ENCODE measurements at regions not wholly inside any gene's neighbourhood (a gene's known extent, or its start where the extent isn't known, plus 50 kb on each side); places are given as distances from the start of the nearest gene placed in this dataset.

GRCh38 chr3:59644479-59645402 lies 594.9 kb upstream of the CFAP20DC start:
- 96% methylated on average over 7 of the region's 7 CpGs for WGBS
- Histone ChIP-seq H3K4me1 (ENCODE audit: insufficient read depth, low read length) (no peaks in the 10 kb centered on the region), H3K9me3 (ENCODE audit: insufficient read depth, low read depth, low read length) (peaks cover 4% of the 10 kb centered on the region; the same call in 1 of the 2 replicates), H3K36me3 (ENCODE audit: insufficient read depth, low read length) (no peaks in the 10 kb centered on the region), H3K4me3 (ENCODE audit: low read length) (no peak overlapping the region), H3K27me3 (ENCODE audit: insufficient read depth, low read length) (no peaks in the 10 kb centered on the region), H3K27ac (ENCODE audit: low read depth, low read length) (no peak overlapping the region), H3K9ac (ENCODE audit: low read depth, low read length) (no peak overlapping the region)

DNA sequence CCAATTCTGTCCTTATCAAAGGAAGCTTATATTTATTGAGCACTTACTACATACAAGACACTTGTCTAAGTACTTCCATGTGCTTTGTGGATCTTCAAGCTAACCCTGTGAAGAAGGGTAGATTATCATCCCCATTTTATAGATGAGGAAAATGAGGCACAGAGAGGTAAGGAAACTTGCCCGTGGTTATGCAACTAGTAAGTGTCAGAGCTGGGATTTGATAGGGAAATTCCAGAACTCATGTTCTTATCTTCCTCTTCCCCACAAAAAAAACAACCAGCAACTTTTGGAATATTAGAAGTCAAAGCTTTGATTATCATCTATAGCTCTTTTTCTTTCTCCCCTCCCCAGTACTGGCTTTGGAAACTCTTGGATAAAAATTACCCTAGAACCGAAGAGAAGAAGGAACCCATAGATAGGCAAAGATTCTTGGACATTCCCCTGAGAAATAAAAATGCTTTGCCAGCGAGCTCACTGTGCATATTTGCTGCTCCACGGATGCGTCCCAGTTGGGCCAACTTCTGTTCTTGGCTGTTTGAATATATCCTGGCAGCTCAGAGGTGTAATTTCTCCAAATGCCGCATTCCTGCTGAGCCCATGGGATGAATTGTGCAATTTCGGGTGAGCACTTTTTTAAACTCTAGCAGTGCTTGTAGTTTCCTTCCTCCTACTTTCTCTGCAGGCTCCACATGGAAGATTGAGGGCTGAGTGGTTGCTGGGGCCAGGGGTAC lies 591.5 kb upstream of the CFAP20DC start:
- Histone ChIP-seq H3K36me3 (ENCODE audit: insufficient read depth, low read length) (no peaks in the 10 kb centered on the region), H3K27ac (ENCODE audit: low read depth, low read length) (no peak overlapping the region), H3K9ac (ENCODE audit: low read depth, low read length) (no peak overlapping the region), H3K4me3 (ENCODE audit: low read length) (no peak overlapping the region), H3K27me3 (ENCODE audit: insufficient read depth, low read length) (no peaks in the 10 kb centered on the region), H3K9me3 (ENCODE audit: insufficient read depth, low read depth, low read length) (no peaks in the 10 kb centered on the region), H3K4me1 (ENCODE audit: insufficient read depth, low read length) (no peaks in the 10 kb centered on the region)
- WGBS, result 91% methylated on average over 7 of the region's 7 CpGs

DNA sequence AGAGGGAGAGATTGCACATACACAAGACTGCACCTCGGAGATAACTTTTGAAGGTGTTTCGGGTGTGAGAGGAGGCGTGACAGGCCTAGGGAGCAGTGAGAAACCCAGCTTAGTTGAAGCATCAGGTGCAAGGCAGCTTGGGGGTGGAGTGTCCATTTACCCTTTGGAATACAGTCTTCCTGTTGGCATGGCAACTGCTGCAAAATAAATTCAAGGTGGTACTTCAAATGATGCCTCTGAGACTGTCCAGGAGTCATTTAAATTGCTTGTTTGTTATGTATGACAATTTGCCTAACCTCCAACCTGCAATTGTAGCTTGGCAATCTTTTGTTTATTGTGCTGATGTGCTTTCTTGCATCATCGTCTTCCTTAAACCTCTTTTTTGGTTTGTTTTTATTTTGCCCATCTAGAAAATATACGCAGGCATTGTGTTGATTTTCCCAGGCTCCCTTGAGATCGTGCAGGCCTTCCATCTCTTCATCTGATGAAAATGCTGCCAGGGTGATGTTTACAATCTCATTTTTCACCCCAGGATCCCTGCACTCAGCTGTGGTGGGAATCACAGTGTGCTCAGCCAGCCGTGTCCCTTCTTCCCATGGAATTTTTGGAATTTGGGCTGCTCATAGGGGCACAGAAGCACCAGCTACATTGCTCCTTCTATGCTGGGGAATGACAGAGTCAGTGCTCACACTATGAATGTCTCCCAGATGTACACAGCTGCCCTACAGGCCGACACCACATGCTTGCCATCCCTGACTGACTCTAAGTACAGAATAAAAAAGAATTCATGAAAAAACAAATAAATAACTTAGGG lies 583.1 kb upstream of the CFAP20DC start:
- Histone ChIP-seq H3K27ac (ENCODE audit: low read depth, low read length) (no peak overlapping the region), H3K9ac (ENCODE audit: low read depth, low read length) (no peak overlapping the region), H3K36me3 (ENCODE audit: insufficient read depth, low read length) (no peaks in the 10 kb centered on the region), H3K9me3 (ENCODE audit: insufficient read depth, low read depth, low read length) (no peaks in the 10 kb centered on the region), H3K4me3 (ENCODE audit: low read length) (no peak overlapping the region), H3K27me3 (ENCODE audit: insufficient read depth, low read length) (no peaks in the 10 kb centered on the region), H3K4me1 (ENCODE audit: insufficient read depth, low read length) (peaks cover 10% of the 10 kb centered on the region; the same call in 1 of the 2 replicates)
- 88% methylated on average over 8 of the region's 8 CpGs for WGBS

GRCh38 chr3:59631482-59631881 lies 581.7 kb upstream of the CFAP20DC start:
- Histone ChIP-seq H3K27me3 (ENCODE audit: insufficient read depth, low read length) (no peaks in the 10 kb centered on the region), H3K36me3 (ENCODE audit: insufficient read depth, low read length) (no peaks in the 10 kb centered on the region), H3K9ac (ENCODE audit: low read depth, low read length) (no peak overlapping the region), H3K4me1 (ENCODE audit: insufficient read depth, low read length) (peaks cover 10% of the 10 kb centered on the region; the same call in 1 of the 2 replicates), H3K9me3 (ENCODE audit: insufficient read depth, low read depth, low read length) (no peaks in the 10 kb centered on the region), H3K4me3 (ENCODE audit: low read length) (no peak overlapping the region), H3K27ac (ENCODE audit: low read depth, low read length) (no peak overlapping the region)
- 93% methylated on average over 2 of the region's 2 CpGs for WGBS

DNA sequence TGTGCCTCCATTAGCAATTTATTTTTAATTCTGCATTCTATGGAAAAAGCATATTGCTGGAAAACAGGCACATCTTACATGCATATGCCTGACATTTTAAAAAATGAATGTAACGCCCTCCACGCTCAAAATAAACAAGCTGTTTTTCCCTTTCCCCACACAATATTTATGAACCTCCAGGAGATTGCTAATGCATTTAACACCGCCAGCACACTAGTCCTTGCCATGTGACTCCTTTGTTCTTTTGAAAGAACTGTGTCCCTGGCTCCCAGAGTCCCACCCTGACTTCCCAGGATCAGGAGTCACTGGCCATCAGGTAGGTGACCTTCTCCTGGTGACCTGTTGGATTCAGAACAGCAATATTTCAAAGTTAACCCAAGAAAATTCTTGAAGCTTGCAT lies 571.2 kb upstream of the CFAP20DC start:
- no peak overlapping the region for H3K27ac ChIP-seq (ENCODE audit: low read depth, low read length)
- peaks cover 5% of the 10 kb centered on the region; the same call in 1 of the 2 replicates for H3K4me1 ChIP-seq (ENCODE audit: insufficient read depth, low read length)
- H3K9ac ChIP-seq (ENCODE audit: low read depth, low read length), result no peak overlapping the region
- no peaks in the 10 kb centered on the region for H3K27me3 ChIP-seq (ENCODE audit: insufficient read depth, low read length)
- 80% methylated on average over 3 of the region's 3 CpGs for WGBS
- H3K4me3 ChIP-seq (ENCODE audit: low read length), result no peak overlapping the region
- H3K36me3 ChIP-seq (ENCODE audit: insufficient read depth, low read length), result no peaks in the 10 kb centered on the region
- H3K9me3 ChIP-seq (ENCODE audit: insufficient read depth, low read depth, low read length), result no peaks in the 10 kb centered on the region

GRCh38 chr3:59620325-59620724 lies 570.5 kb upstream of the CFAP20DC start:
- peaks cover 5% of the 10 kb centered on the region; the same call in 1 of the 2 replicates for H3K4me1 ChIP-seq (ENCODE audit: insufficient read depth, low read length)
- no peak overlapping the region for H3K4me3 ChIP-seq (ENCODE audit: low read length)
- no peaks in the 10 kb centered on the region for H3K36me3 ChIP-seq (ENCODE audit: insufficient read depth, low read length)
- H3K27ac ChIP-seq (ENCODE audit: low read depth, low read length), result no peak overlapping the region
- H3K9me3 ChIP-seq (ENCODE audit: insufficient read depth, low read depth, low read length), result no peaks in the 10 kb centered on the region
- H3K9ac ChIP-seq (ENCODE audit: low read depth, low read length), result no peak overlapping the region
- H3K27me3 ChIP-seq (ENCODE audit: insufficient read depth, low read length), result no peaks in the 10 kb centered on the region
- 91% methylated on average over 3 of the region's 4 CpGs for WGBS

- Histone ChIP-seq H3K9ac (ENCODE audit: low read depth, low read length) (no peak overlapping the region), H3K4me3 (ENCODE audit: low read length) (no peak overlapping the region), H3K9me3 (ENCODE audit: insufficient read depth, low read depth, low read length) (peaks cover 15% of the 10 kb centered on the region), H3K36me3 (ENCODE audit: insufficient read depth, low read length) (no peaks in the 10 kb centered on the region), H3K27ac (ENCODE audit: low read depth, low read length) (no peak overlapping the region), H3K27me3 (ENCODE audit: insufficient read depth, low read length) (no peaks in the 10 kb centered on the region), H3K4me1 (ENCODE audit: insufficient read depth, low read length) (no peaks in the 10 kb centered on the region)
- WGBS, result 92% methylated on average over 2 of the region's 2 CpGs
Measured at GRCh38 chr3:59612444-59612715, 562.6 kb upstream of the CFAP20DC start.

DNA sequence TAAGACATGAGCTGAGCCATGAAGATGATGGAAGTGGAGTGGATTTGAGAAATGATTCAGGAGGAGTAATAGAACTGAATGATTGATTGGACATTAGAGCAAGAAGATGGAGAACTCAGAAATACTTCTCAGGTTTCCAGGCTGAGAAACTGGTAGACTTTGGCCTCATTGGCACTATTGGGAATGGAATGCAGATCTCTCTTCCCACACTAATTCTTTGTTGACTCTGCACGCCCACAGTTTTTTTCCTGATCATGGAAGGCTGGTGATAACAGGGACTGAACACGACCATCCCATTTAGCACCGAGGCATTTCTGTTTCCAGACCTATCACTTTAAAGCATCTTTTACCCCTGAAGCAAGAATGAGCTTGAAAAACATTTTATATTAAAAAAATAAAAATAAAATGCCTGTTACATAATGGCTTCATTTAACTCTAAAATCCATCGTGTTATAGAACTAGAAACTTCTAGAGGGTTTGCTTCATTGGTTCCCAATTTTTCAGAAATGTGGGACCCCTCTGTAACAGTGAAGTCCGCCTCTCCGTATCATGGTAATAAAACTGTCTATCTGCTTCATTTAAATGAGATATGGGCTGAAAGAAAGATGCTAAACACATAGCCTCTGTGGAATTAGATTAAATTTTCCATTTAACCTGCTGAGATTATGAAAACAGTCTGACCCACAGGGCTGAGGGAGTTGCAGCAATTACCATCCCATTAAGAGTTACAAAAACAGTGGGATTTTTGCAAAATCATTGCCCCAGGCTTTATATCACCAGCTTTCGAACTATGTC lies 562.0 kb upstream of the CFAP20DC start:
- 88% methylated on average over 7 of the region's 7 CpGs for WGBS
- H3K4me3 ChIP-seq (ENCODE audit: low read length), result no peak overlapping the region
- peaks cover 15% of the 10 kb centered on the region for H3K9me3 ChIP-seq (ENCODE audit: insufficient read depth, low read depth, low read length)
- H3K27me3 ChIP-seq (ENCODE audit: insufficient read depth, low read length), result no peaks in the 10 kb centered on the region
- H3K9ac ChIP-seq (ENCODE audit: low read depth, low read length), result no peak overlapping the region
- no peaks in the 10 kb centered on the region for H3K36me3 ChIP-seq (ENCODE audit: insufficient read depth, low read length)
- H3K27ac ChIP-seq (ENCODE audit: low read depth, low read length), result no peak overlapping the region
- H3K4me1 ChIP-seq (ENCODE audit: insufficient read depth, low read length), result no peaks in the 10 kb centered on the region

GRCh38 chr3:59609657-59610348 lies 560.0 kb upstream of the CFAP20DC start:
- Histone ChIP-seq H3K36me3 (ENCODE audit: insufficient read depth, low read length) (no peaks in the 10 kb centered on the region), H3K27ac (ENCODE audit: low read depth, low read length) (no peak overlapping the region), H3K9me3 (ENCODE audit: insufficient read depth, low read depth, low read length) (peaks cover 15% of the 10 kb centered on the region), H3K4me1 (ENCODE audit: insufficient read depth, low read length) (no peaks in the 10 kb centered on the region), H3K27me3 (ENCODE audit: insufficient read depth, low read length) (no peaks in the 10 kb centered on the region), H3K4me3 (ENCODE audit: low read length) (no peak overlapping the region), H3K9ac (ENCODE audit: low read depth, low read length) (no peak overlapping the region)
- WGBS, result 94% methylated on average over 6 of the region's 6 CpGs

DNA sequence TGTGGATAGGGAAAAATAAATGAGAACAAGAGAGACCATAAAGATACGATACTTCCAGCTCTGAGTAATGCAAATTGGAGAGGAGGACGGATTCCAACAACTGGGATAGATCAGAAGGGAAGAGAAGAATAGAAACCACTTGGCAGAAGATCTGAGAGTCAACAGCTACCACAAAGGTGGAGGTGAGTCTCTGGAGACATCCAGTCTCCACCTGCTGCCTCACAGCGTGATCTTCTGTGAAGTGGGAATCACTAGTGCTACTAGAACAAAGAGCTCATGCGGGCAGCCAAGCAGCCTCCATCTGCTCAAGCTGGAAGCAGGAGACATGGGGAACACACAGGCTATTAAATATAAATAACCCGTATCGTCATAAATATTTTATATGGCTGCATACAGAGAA lies 558.5 kb upstream of the CFAP20DC start:
- no peak overlapping the region for H3K27ac ChIP-seq (ENCODE audit: low read depth, low read length)
- H3K27me3 ChIP-seq (ENCODE audit: insufficient read depth, low read length), result no peaks in the 10 kb centered on the region
- 93% methylated on average over 6 of the region's 6 CpGs for WGBS
- H3K9ac ChIP-seq (ENCODE audit: low read depth, low read length), result no peak overlapping the region
- H3K4me3 ChIP-seq (ENCODE audit: low read length), result no peak overlapping the region
- no peaks in the 10 kb centered on the region for H3K36me3 ChIP-seq (ENCODE audit: insufficient read depth, low read length)
- H3K4me1 ChIP-seq (ENCODE audit: insufficient read depth, low read length), result no peaks in the 10 kb centered on the region
- peaks cover 7% of the 10 kb centered on the region for H3K9me3 ChIP-seq (ENCODE audit: insufficient read depth, low read depth, low read length)

Measured in HUES64 (cell line).